K562 (cell line): ENCODE measurements at regions not wholly inside any gene's neighbourhood (a gene's known extent, or its start where the extent isn't known, plus 50 kb on each side); places are given as distances from the start of the nearest gene placed in this dataset.

ENCODE experiments used
- CAMTA2 ChIP-seq: fragments of 250-450 bp; sonication (Bioruptor Pico); conservative IDR thresholded peaks from 2 replicates; pipeline ENCODE4 v1.5.1; 2022
- CBX3 ChIP-seq, 2 experiments: IDR thresholded peaks; 1 replicate in 1 of 2; 2 replicates in 1 of 2; pipeline ENCODE4 v1.6.1; 2012; ENCODE audit warnings: inconsistent platforms in 2 of 2, low read length in 2 of 2, borderline replicate concordance in 1 of 2, control low read depth in 1 of 2
- FOXJ3 ChIP-seq: sonication (generic); formaldehyde crosslinking; IDR thresholded peaks from 2 replicates; pipeline ENCODE4 v1.4.0; 2020; ENCODE audit warnings: mild to moderate bottlenecking, missing genetic modification reagents
- FOXK2 ChIP-seq, 2 experiments: fragments of 450-650 bp; IDR thresholded peaks in 1 of 2; conservative IDR thresholded peaks in 1 of 2; 2 replicates each; pipeline ENCODE4 v1.6.1; 2016; ENCODE audit warnings: low read depth in 2 of 2, mild to moderate bottlenecking in 1 of 2
- GTF2F1 ChIP-seq: IDR thresholded peaks from 2 replicates; pipeline ENCODE4 v1.6.1; 2011; ENCODE audit warnings: low read depth, low read length, improper control_type of control experiment
- PML ChIP-seq: IDR thresholded peaks from 2 replicates; pipeline ENCODE4 v1.6.1; 2012; ENCODE audit warnings: low read length, inconsistent platforms
- POLR2A ChIP-seq: fragments of 450-650 bp; conservative IDR thresholded peaks from 2 replicates; pipeline ENCODE4 v1.6.1; 2016
- RAD21 ChIP-seq, 2 experiments: fragments of 250-450 bp in 1 of 2; fragments of 450-650 bp in 1 of 2; sonication (Bioruptor Pico) in 1 of 2; formaldehyde crosslinking in 1 of 2; IDR thresholded peaks in 1 of 2; conservative IDR thresholded peaks in 1 of 2; 2 replicates each; pipeline versions ENCODE4 v1.4.0 to v1.8.0; 2020 to 2022; ENCODE audit warnings: mild to moderate bottlenecking in 2 of 2, moderate library complexity in 1 of 2
- TGIF2 ChIP-seq: sonication (generic); formaldehyde crosslinking; IDR thresholded peaks from 2 replicates; pipeline ENCODE4 v1.8.1; 2022; ENCODE audit warnings: mild to moderate bottlenecking, missing genetic modification reagents, moderate library complexity
- ZNF274 ChIP-seq: IDR thresholded peaks from 2 replicates; pipeline ENCODE4 v1.6.1; 2011; ENCODE audit warnings: low read depth, mild to moderate bottlenecking, low read length, moderate library complexity, borderline replicate concordance
- TF ChIP-seq, protein P1 (sequence below), 3 experiments: IDR thresholded peaks in 2 of 3; conservative IDR thresholded peaks in 1 of 3; 2 replicates each; pipeline ENCODE4 v1.5.1; 2011 to 2012; ENCODE audit warnings: low read length in 3 of 3, mild to moderate bottlenecking in 3 of 3, control low read depth in 2 of 3, improper control_type of control experiment in 1 of 3, inconsistent platforms in 1 of 3, low read depth in 1 of 3, mixed read lengths in 1 of 3, moderate library complexity in 1 of 3; ENCODE audit not compliant: insufficient read depth in 2 of 3

DNA sequence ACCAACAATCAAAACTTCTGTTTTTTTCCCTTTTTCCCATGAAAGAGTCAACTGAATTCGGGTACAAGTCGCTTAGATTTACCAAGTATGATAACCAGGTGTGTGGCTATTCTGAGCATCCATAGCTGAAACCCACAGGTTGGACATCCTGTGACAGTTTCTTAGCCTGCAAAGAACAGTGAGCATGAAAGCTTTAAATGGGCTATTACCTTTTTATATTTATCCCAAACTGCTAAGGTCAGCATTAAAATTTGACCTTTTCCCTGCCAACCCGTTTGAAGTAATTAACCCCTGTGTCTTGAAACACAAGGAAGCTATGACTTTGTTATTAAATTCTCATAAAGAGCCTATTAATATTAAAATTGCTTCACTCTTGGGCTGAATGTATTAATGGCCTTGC, 1065.0 kb upstream of the RBFOX1 start:
- TF ChIP-seq ZNF274 (no peak), GTF2F1 (no peak), FOXK2 (conservative IDR thresholded peaks at IDR 0.05 in 1 of 2, IDR thresholded peaks at IDR 0.05 in 1 of 2; ENCODE audit: low read depth in 2 of 2) (no peak), POLR2A (no peak), PML (no peak), RAD21 (CRISPR knock-in tag; conservative IDR thresholded peaks at IDR 0.05 in 1 of 2, IDR thresholded peaks at IDR 0.05 in 1 of 2) (no peak), CBX3 (IDR thresholded peaks at IDR 0.05; ENCODE audit: borderline replicate concordance in 1 of 2, low read length in 2 of 2) (no peak), TGIF2 (CRISPR knock-in tag) (no peak), FOXJ3 (CRISPR knock-in tag) (no peak), CAMTA2 (CRISPR knock-in tag) (no peak)
- TF ChIP-seq, protein P1, sequence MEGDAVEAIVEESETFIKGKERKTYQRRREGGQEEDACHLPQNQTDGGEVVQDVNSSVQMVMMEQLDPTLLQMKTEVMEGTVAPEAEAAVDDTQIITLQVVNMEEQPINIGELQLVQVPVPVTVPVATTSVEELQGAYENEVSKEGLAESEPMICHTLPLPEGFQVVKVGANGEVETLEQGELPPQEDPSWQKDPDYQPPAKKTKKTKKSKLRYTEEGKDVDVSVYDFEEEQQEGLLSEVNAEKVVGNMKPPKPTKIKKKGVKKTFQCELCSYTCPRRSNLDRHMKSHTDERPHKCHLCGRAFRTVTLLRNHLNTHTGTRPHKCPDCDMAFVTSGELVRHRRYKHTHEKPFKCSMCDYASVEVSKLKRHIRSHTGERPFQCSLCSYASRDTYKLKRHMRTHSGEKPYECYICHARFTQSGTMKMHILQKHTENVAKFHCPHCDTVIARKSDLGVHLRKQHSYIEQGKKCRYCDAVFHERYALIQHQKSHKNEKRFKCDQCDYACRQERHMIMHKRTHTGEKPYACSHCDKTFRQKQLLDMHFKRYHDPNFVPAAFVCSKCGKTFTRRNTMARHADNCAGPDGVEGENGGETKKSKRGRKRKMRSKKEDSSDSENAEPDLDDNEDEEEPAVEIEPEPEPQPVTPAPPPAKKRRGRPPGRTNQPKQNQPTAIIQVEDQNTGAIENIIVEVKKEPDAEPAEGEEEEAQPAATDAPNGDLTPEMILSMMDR (IDR thresholded peaks at IDR 0.05 in 2 of 3, conservative IDR thresholded peaks at IDR 0.05 in 1 of 3; ENCODE audit: insufficient read depth in 2 of 3, low read depth in 1 of 3, low read length in 3 of 3) = no peak
